NCI-H460 (cell line): ENCODE measurements at regions not wholly inside any gene's neighbourhood (a gene's known extent, or its start where the extent isn't known, plus 50 kb on each side); places are given as distances from the start of the nearest gene placed in this dataset.

Source experiments
- DNase-seq: peaks from one replicate; pipeline ENCODE4 v3.0.0-alpha.2; 2016; ENCODE audit warnings: low read depth; ENCODE audit errors: extremely low read depth

DNA sequence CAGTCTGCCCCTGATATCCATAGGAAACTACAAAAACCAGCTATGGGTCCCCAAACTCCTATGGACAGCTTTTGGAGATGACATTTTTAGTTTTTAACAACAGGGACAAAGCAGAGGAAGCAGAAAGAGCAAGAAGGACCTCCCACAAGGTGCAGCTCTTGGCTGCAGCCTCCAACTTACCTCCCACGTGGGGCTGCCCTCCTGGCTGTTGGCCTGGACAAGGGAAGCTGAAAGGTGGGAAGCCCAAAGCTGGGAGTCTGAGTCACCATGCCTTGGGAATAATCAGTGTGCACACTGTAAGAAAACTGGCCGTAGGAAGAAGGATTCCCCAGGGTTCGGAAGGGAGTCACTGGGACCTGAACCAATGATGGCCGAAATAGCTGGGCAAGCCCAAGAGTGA lies 51.8 kb upstream of the PAX1 start:
- DNase-seq, result no peak

DNA sequence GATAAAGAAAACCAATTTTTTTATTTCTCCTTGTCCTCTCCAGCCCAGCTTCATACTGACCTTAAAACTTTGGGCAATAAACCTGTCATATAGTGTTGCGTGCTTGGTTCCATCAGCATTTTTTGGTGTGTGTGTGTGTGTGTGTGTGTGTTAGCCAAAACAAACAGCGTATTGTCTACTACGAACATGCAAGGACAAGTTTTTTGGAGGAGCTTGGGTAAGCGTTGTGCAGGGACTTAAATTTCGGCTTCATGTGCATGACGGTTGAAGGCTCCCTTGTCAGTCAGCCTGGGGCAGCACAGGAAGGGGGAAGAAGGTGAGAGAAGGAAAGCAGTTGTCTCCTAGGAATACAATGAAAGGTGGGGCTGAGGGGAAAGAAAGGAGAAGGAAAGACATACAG lies 62.0 kb upstream of the PAX1 start:
- no peak for DNase-seq

DNA sequence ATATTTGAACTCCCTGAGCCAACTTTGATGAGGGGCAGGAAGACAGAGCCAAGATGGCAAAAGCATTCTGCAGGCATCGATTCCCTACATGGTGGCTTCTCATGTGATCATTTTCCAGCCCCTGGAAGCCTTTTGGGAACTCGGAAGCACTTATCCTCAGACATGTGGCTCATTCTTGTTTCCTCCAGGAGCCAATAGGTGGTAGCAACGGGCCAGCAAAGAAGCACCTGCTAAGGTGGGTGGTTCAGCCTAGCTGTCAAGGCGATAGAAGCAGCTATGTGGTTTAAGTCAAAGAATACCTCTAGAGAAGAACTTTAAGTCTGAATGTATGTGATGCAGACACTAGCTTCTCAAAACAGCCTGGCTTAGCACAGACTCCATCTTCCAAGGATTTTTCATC lies 64.9 kb upstream of the PAX1 start:
- DNase-seq, result peak; percentile 6

DNA sequence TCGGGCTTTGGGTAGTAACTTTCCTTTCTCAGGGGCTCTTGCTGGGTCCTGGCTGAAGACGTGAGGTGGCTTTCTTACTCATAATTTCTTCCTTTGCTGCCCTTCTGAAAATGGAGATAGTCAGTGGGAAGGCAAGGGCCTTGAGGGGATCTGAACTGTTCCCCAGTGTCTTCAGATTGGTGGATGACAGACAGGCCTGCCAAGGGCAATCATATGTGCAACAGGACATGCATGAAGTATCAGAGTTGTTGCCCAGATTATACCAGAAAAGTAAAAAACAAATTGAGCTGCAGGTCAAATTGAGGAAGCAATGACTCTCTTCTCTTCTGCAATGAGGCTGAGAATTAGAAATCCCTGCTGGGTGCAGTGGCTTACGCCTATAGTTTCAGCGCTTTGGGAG lies 71.6 kb upstream of the PAX1 start:
- DNase-seq, result no peak

DNA sequence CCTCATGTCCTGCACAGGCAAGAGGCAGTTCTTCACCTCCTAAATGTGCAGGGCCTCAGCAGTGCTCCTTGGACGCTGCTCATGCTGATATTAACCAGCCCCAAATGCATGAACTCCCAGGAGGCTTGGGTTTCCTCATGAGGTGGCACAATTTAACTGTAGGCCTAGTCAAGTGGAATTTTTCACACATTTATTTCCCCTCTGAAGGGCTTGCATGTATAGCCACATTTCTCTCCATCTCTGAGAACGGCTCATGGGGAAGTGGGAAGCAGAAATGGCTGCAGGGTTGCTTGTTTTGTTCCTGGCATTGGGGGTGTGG lies 72.8 kb upstream of the PAX1 start:
- no peak for DNase-seq

DNA sequence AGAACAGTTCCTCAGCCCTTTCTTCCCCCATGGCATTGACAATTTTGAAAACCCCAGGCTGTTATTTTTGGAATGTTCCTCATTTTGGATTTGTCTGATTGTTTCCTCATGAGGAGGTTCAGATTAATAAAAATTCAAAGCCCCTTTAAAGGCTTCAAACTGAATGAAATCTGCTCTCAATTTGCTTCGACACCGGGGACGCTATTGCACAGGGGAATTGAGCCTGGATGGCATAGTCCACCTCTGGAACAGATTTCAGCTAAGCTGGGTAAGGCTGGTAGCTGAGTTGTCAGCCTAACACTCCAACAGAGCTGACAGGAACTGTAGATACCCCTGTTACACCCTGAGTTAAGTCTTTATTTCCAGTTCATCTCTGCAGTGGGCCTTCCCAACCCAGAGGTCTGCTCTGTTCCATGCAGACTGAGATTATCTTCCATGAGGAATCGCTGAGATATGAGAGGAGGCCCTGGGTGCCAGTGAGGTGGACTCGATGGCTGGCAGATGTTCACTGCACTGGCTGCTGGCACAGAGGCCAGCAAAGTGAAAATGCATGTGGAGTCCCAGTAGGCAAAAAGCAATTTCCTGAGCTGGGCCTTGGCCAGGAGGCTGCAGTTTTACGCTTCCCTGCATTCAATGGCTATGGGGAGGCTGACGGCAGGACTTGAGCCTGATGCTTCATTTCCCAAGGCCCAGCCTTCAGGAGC lies 73.3 kb upstream of the PAX1 start:
- DNase-seq, result no peak

DNA sequence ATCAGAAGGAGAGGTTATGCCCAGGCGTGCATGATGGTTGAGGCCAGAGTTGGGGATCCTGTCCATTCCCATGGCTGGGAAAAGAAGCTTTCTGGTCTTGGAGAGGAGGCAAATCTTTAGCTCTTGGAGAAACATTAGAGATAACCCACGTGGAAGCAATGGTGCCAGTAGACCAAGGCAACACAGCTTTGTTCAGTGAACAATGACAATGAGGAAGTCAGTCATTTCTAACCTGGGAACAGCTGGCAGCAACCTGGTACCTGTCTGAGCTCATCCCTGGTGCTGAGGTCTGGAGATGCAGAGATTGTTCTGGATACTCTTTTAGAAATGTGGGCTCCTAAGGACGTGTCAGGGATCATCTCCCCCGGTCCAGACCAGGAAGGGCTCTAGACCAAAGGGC lies 76.7 kb upstream of the PAX1 start:
- no peak for DNase-seq

DNA sequence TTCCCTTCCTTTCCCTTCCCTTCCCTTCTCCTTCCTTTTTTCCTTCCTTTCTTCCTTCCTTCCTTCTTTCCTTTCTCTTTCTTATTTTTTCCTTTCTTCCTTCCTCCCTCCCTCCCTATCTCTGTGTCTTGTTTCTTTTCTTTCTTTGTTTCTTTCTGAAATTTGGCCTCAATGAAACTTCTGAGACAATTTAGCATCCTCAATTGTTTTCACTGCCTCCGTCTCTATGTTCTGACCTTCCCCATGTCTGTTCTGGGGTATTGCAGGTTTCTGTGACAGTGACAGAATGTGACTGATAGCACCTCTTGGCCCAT lies 81.7 kb upstream of the PAX1 start:
- no peak for DNase-seq

DNA sequence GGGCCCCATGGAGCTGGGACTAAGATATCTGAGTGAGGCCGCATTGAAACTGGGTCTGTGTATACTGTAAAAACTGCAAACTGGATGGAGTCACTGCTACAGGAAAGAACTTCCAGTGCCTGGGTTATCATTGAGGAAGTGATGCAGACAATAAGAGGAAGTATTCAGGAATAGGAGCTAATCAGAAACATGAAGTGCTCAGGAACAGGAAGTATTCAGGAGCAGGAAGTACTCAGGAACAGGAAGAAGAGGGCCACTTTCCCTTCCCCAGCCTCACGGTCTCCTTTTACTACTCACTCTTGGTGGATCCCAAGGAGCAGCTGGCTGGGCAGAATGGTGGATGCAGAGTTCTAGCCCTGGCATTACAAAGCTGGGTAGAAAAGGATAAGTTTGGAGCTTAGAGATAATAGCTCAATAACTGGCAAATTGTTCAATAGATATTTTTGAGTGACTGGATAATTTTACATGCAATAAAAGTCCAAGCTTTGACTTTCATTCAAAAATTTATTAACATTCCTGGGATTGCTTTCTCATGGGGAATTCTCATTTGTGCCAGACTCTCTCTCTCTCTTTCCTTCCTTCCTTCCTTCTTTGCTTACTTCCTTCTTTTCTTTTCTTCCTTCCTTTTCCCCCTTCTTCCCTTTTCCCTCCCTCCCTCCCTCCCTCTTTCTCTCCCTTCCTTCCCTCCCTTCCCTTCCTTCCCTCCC lies 82.2 kb upstream of the PAX1 start:
- no peak for DNase-seq

DNA sequence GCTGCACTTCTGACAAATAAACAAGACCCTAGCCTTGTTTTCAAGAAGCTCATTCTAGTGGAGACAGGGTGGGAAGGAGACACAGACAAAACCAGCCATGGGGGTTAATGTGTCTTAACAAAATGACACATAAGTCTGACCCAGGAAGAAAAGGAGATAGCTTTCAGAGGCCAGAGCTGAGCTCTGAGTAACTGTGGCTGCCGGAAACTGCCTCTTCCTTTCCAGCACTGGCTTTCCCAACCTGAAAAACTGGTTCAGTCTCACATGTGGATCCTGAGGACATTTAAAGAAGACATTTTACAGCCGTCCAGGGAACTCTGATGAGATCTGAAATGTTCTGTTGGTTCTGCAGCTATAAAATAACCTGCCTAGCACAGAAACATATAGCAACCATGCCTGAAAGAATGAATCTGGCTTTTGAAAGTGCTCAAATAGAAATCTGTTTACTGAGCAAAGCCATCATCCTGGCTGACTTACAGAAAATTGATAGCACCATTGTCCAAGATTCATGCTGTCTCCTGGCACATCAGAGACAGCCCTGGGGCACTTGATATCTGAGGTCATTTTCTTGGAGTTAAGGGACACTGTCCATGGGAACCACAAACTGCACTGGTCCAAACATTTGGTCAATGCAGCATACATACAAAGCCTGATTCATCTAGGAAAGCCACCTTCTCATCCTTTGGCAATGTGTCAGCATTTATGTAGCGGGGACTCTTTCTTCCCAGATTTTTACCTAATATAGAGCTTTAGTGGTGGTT lies 83.2 kb upstream of the PAX1 start:
- no peak for DNase-seq

DNA sequence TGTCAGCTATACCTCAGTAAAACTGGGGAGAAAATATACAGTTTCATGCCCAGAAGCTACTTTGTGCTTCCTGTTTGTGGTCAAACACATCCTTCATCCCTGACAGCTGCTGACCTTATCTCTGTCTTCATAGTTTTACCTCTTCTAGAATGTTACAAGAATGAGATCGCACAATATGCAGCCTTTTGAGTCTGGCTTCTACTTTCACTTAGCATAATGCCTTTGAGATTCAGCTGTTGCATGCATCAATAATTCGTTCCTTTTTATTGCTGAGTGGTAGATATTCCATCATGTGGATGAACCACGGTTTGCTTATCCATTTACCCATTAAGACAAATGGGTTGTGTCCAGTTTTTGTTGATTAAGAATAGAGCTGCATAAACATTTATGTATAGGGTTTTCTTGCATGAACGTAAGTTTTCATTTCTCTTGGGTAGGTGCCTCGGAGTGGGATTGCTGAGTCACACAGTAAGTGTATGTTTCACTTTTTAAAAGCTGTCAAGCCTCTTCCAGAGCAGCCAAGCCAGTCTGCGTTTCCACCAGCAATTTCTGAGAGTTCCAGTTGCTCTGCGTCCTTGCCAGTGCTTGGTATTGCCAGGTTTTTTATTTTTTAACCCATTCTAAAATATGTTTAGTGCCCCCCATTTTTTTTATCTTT lies 86.6 kb upstream of the PAX1 start:
- DNase-seq, result no peak

DNA sequence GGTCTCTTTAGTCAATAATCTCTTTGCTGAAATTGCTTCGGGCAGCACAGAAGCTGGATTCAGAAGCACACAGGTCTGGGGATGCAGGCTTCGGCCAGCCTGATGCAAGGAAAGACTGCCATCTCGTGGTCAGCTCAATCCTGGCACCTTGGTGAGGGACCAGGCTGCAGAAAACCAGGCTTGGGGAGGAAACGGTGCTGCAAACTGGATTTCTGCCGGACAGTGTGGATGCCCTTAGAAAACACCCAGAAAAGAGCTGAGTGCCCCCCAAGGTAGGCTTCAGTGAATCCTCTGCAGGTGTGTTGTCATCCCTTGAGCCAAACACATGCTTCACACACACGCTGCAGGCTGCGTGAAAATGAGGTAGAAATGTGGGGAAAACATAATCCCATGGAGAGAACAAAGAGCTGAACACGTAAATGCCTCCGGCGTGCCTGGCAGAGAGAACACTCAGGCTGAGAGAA lies 89.8 kb upstream of the PAX1 start:
- DNase-seq, result peak; percentile 40

DNA sequence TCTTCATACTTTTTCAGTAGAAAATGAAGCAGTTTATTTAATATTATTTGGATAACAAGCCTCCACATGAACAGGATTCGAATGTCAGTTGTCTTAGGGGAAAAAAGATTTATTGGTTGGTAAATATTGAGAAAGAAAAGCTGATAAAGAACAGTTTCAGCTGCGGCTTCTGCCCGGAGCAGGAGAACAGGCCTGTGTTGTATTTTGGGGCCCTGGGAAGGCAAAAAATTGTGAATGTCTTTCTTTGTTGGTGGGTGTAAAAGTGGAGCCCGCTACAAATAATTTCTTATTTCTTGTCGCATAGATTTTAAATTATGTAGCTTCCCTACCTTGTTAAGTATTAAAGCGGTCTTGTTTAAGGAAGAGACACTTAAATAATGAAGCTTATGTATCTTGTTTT lies 90.5 kb upstream of the PAX1 start:
- no peak for DNase-seq

DNA sequence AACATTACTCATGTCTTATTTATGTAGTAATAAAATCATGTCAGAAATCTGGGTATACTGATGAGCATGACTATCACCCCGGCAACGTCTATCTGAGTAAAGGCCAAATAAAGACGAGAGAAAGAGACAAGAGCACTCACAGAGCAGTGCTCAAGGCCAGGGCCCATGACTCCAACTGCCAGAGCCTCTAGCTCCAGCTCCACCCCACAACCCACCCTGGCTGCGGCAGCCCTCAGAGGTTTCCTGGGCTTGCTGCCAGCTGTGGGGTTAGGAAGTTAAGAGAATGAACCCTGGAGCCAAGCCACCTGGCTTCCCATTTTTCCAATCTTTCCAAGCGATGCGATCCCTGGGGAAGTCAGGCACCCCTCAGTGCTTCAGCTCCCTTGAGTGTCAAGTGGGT lies 92.0 kb upstream of the PAX1 start:
- no peak for DNase-seq

DNA sequence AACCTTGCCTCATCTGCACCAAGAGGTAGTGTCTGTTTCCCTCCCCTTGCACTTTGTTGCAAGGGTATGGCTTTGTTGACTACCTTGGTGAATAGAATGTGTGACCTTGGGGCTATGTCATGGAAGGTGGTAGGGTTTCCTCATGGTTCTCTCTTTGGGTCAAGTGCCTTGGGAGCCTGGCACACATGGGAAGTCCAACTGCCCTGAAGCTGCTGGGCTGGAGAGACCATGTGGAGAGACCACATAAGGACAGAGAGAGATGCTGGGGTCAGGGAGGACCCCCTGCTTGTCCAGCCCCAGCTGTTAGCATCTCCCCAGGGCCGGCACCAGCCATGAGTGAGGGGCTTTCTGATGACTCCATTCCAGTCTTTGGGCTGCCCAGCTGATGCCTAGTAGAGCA lies 95.5 kb upstream of the PAX1 start:
- DNase-seq, result no peak

DNA sequence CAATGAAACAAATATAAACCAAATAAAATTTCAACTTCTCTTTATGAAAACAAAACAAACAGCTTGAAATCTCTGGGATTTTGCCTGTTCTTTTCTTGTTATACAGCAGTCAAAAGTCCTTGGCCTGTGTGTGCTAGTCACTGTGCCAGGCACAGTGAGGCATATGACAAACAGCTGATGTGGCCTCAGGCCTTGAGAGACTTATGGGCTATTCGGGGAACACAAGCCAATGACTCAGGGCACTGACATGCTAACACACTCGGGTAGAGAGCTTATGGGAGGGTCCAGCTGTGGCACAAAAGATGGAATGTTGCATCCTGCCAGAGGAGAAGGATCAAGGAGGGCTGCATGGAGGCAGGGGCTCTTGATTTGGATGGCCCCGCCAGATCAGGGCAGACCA lies 95.4 kb upstream of the NKX2-2 start:
- DNase-seq, result no peak

DNA sequence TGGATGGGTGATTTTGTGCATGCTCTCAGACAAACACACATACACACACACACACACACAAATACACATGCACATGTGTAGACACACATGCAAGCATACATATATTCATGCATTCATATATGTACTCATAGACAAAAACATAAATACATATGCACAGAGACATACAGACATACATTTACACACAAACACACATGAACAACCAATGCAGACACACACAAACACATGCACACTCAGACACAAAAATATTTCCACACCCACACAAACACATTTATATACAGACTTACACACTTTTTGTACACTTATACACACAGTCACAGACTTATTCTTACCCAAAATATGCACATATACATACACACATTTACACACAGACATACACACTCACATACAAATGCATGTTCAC lies 94.9 kb upstream of the NKX2-2 start:
- no peak for DNase-seq

DNA sequence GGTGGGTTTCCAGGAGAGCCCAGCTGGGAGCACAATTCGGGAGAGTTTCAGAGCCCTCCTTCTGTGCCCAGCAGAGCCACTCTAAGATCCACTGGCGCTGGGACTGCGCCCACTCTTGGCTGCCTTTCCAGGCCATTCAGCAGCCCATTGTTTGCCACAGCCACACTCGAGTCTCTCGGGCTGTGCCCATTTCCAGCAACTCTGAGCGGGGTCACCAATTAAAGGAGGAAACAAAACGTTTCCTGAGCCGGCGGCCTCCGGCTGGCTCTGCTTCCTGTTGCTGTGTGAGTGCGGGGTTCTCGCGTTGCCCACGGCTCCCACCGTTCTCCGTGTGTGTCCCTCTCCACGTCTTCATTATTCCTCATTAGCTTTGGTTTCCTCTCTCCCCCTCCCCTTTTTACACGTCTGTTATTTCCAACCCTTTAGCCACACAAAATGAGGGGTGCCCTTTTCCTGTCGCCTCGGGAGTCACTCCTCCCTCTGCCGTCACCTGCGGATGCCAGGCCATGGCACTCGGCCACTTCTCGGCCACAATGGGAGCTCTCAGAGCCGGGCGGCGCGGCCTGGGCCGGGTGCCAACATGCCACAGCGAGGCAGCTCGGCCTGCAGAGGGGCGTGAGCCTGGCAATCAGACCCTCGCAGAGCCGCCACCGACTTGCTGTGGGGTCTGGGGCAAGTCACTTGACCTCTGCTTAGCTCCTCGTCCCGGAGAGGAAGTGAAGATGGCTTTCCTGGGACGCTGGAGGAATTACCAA lies 94.3 kb upstream of the NKX2-2 start:
- no peak for DNase-seq

DNA sequence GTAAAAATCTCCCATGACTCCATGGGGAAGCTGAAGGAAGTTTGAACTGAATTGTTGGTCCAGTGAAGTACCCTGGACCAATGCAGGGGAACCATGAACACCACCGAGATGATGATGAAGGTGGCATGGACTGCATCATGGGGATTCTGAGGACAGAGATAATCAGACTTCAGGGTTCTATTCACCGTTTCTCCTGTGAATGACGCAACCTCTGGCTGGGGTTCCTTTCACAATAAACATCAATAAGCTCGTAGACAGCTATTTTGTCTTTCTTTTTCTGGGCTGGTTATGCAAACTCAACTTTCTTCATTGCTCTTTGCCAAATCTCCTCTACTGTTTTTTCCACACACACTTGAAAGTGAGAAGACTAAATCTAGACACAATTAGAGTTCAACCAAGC lies 87.9 kb upstream of the NKX2-2 start:
- DNase-seq, result no peak

DNA sequence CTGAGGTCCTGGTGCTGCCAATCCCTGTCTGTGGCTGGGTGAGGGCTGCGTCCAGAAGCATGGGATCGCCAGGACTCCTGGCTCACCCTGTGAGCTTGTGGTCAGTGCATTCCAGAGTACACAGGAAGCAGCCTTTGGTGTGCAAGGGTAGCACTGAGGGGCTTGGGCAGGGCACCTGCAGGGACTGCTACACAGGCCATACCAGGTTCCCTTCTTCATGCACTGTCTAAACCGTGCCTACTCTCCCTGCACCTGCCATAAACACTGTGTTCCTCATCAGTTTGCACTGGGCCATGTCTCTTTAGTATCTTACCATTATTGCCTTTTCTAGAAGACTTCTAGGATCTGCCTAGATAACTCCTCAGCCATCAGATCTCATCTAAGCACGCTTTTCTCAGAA lies 72.8 kb upstream of the NKX2-2 start:
- no peak for DNase-seq
